WTC11 (cell line): ENCODE measurements at regions not wholly inside any gene's neighbourhood (a gene's known extent, or its start where the extent isn't known, plus 50 kb on each side); places are given as distances from the start of the nearest gene placed in this dataset.

Experiments
- ATAC-seq: fragments of 200-7000 bp; cut with Tn5 transposase; 2 replicates; pipeline ENCODE4 v1.10.0; 2021; ENCODE audit warnings: mild to moderate bottlenecking, moderate library complexity
- CTCF ChIA-PET: fragments of 300-600 bp; sonication (Branson Sonifier 250); formaldehyde crosslinking; loops from one replicate; lab custom pipeline; 2021; ENCODE audit warnings: antibody characterized with exemption; lab: Charles Lee
- POLR2A ChIA-PET: fragments of 350-600 bp; sonication (Branson Sonifier 250); formaldehyde crosslinking; loops from one replicate; lab custom pipeline; 2021; ENCODE audit warnings: antibody characterized with exemption; lab: Charles Lee
- DNase-seq: peaks from one replicate; pipeline ENCODE4 v3.0.0; 2021; ENCODE audit warnings: low spot score
- H3K27ac Mint-ChIP-seq: 2 replicates; pipeline ENCODE4 v1.8.0; 2021; ENCODE audit warnings: mixed read lengths
- H3K27me3 Mint-ChIP-seq: 2 replicates; pipeline ENCODE4 v1.8.0; 2021; ENCODE audit warnings: low read depth, mild to moderate bottlenecking, moderate library complexity, mixed read lengths
- H3K36me3 Mint-ChIP-seq: 2 replicates; pipeline ENCODE4 v1.8.0; 2021; ENCODE audit warnings: mixed read lengths
- H3K4me1 Mint-ChIP-seq: 2 replicates; pipeline ENCODE4 v1.8.0; 2022; ENCODE audit warnings: mixed read lengths
- H3K4me3 Mint-ChIP-seq: 2 replicates; pipeline ENCODE4 v1.8.0; 2021; ENCODE audit warnings: mild to moderate bottlenecking, moderate library complexity, mixed read lengths
- H3K9me3 Mint-ChIP-seq: 2 replicates; pipeline ENCODE4 v1.8.0; 2021; ENCODE audit warnings: mixed read lengths
- AFF4 ChIP-seq: sonication (generic); formaldehyde crosslinking; IDR thresholded peaks from 2 replicates; pipeline ENCODE4 v1.8.1; 2023; ENCODE audit warnings: mild to moderate bottlenecking, missing genetic modification reagents, borderline replicate concordance
- ARID4B ChIP-seq: sonication (generic); formaldehyde crosslinking; IDR thresholded peaks from 2 replicates; pipeline ENCODE4 v1.8.0; 2023; ENCODE audit warnings: missing genetic modification reagents, mild to moderate bottlenecking, borderline replicate concordance
- GABPB1 ChIP-seq: sonication (generic); formaldehyde crosslinking; IDR thresholded peaks from 2 replicates; pipeline ENCODE4 v1.8.1; 2023; ENCODE audit warnings: mild to moderate bottlenecking, missing genetic modification reagents
- HMGA2 ChIP-seq: fragments of 250-450 bp; sonication (Bioruptor Pico); IDR thresholded peaks from 2 replicates; pipeline ENCODE4 v1.4.0; 2021; ENCODE audit warnings: mild to moderate bottlenecking, moderate library complexity
- IRF1 ChIP-seq: sonication (generic); formaldehyde crosslinking; IDR thresholded peaks from 2 replicates; pipeline ENCODE4 v1.8.0; 2023; ENCODE audit warnings: missing genetic modification reagents
- IRF2 ChIP-seq: sonication (generic); formaldehyde crosslinking; IDR thresholded peaks from 2 replicates; pipeline ENCODE4 v1.8.0; 2022; ENCODE audit warnings: low read depth, missing genetic modification reagents, borderline replicate concordance
- JAZF1 ChIP-seq: fragments of 250-450 bp; sonication (Bioruptor Pico); IDR thresholded peaks from 2 replicates; pipeline ENCODE4 v1.9.0; 2021; ENCODE audit warnings: moderate library complexity, mild to moderate bottlenecking, inconsistent platforms
- OVOL2 ChIP-seq: fragments of 250-450 bp; sonication (Bioruptor Pico); IDR thresholded peaks from 2 replicates; pipeline ENCODE4 v1.9.0; 2021; ENCODE audit warnings: mild to moderate bottlenecking, borderline replicate concordance
- RELA ChIP-seq: sonication (generic); formaldehyde crosslinking; IDR thresholded peaks from 2 replicates; pipeline ENCODE4 v1.8.1; 2022; ENCODE audit warnings: missing genetic modification reagents, mild to moderate bottlenecking, borderline replicate concordance
- SP1 ChIP-seq: sonication (generic); formaldehyde crosslinking; conservative IDR thresholded peaks from 2 replicates; pipeline ENCODE4 v1.8.1; 2022; ENCODE audit warnings: missing genetic modification reagents
- TEAD4 ChIP-seq: sonication (generic); formaldehyde crosslinking; IDR thresholded peaks from 2 replicates; pipeline ENCODE4 v1.8.0; 2022; ENCODE audit warnings: mild to moderate bottlenecking, missing genetic modification reagents
- TP53 ChIP-seq: sonication (generic); formaldehyde crosslinking; IDR thresholded peaks from 2 replicates; pipeline ENCODE4 v1.8.1; 2023; ENCODE audit warnings: mild to moderate bottlenecking, missing genetic modification reagents
- ZNF263 ChIP-seq: sonication (generic); formaldehyde crosslinking; IDR thresholded peaks from 2 replicates; pipeline ENCODE4 v1.8.1; 2022; ENCODE audit warnings: low read depth, mild to moderate bottlenecking, moderate library complexity, missing genetic modification reagents
- ZNF317 ChIP-seq: sonication (generic); formaldehyde crosslinking; IDR thresholded peaks from 2 replicates; pipeline ENCODE4 v1.8.1; 2023; ENCODE audit warnings: low read depth, mild to moderate bottlenecking, moderate library complexity, missing genetic modification reagents, borderline replicate concordance
- ZNF512 ChIP-seq: sonication (generic); formaldehyde crosslinking; IDR thresholded peaks from 2 replicates; pipeline ENCODE4 v1.8.1; 2022; ENCODE audit warnings: missing genetic modification reagents, borderline replicate concordance
- ZNF671 ChIP-seq: fragments of 250-450 bp; sonication (Bioruptor Pico); IDR thresholded peaks from 2 replicates; pipeline ENCODE4 v1.8.0; 2021; ENCODE audit warnings: mild to moderate bottlenecking
- TF ChIP-seq, protein P1 (sequence below): sonication (generic); formaldehyde crosslinking; IDR thresholded peaks from 2 replicates; pipeline ENCODE4 v1.8.1; 2022; ENCODE audit warnings: mild to moderate bottlenecking, moderate library complexity, missing genetic modification reagents
- TF ChIP-seq, protein P2 (sequence below): fragments of 250-450 bp; sonication (Bioruptor Pico); IDR thresholded peaks from 2 replicates; pipeline ENCODE4 v1.8.0; 2021; ENCODE audit warnings: mild to moderate bottlenecking
- TF ChIP-seq, protein P3 (sequence below): sonication (generic); formaldehyde crosslinking; conservative IDR thresholded peaks from 2 replicates; pipeline ENCODE4 v1.8.1; 2023; ENCODE audit warnings: mild to moderate bottlenecking, low read depth, missing genetic modification reagents, moderate library complexity

GRCh38 chr18:11290786-11291185 lies 141.4 kb upstream of the PIEZO2 start (continued):
- TF ChIP-seq ARID4B (CRISPR knock-in tag) = no peak
- no peak for TF ChIP-seq TP53 (CRISPR knock-in tag)
- TF ChIP-seq IRF1 (CRISPR knock-in tag) = no peak
- TF ChIP-seq IRF2 (CRISPR knock-in tag) = no peak
- no peak for TF ChIP-seq HMGA2 (CRISPR knock-in tag)
- TF ChIP-seq RELA (CRISPR knock-in tag) = no peak
- TF ChIP-seq, protein P1, sequence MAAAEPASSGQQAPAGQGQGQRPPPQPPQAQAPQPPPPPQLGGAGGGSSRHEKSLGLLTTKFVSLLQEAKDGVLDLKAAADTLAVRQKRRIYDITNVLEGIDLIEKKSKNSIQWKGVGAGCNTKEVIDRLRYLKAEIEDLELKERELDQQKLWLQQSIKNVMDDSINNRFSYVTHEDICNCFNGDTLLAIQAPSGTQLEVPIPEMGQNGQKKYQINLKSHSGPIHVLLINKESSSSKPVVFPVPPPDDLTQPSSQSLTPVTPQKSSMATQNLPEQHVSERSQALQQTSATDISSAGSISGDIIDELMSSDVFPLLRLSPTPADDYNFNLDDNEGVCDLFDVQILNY (CRISPR knock-in tag) = no peak
- TF ChIP-seq GABPB1 (CRISPR knock-in tag) = no peak
- no peak for TF ChIP-seq ZNF512 (CRISPR knock-in tag)
- no peak for TF ChIP-seq ZNF317
- no peak for TF ChIP-seq ZNF263 (CRISPR knock-in tag)
- TF ChIP-seq SP1 (CRISPR knock-in tag) = no peak
- TF ChIP-seq TEAD4 (CRISPR knock-in tag) = no peak
- TF ChIP-seq ZNF671 (CRISPR knock-in tag) = no peak

- Mint-ChIP-seq H3K4me3 (no peak overlapping the region), H3K27me3 (no peaks in the 10 kb centered on the region), H3K27ac (no peak overlapping the region), H3K9me3 (no peaks in the 10 kb centered on the region), H3K4me1 (peaks cover 20% of the 10 kb centered on the region), H3K36me3 (no peaks in the 10 kb centered on the region)
- TF ChIP-seq OVOL2 (no peak), GABPB1 (CRISPR knock-in tag) (no peak), JAZF1 (CRISPR knock-in tag) (no peak), AFF4 (no peak), HMGA2 (CRISPR knock-in tag) (no peak)
- TF ChIP-seq, protein P2, sequence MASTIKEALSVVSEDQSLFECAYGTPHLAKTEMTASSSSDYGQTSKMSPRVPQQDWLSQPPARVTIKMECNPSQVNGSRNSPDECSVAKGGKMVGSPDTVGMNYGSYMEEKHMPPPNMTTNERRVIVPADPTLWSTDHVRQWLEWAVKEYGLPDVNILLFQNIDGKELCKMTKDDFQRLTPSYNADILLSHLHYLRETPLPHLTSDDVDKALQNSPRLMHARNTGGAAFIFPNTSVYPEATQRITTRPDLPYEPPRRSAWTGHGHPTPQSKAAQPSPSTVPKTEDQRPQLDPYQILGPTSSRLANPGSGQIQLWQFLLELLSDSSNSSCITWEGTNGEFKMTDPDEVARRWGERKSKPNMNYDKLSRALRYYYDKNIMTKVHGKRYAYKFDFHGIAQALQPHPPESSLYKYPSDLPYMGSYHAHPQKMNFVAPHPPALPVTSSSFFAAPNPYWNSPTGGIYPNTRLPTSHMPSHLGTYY = no peak
- TF ChIP-seq, protein P3, sequence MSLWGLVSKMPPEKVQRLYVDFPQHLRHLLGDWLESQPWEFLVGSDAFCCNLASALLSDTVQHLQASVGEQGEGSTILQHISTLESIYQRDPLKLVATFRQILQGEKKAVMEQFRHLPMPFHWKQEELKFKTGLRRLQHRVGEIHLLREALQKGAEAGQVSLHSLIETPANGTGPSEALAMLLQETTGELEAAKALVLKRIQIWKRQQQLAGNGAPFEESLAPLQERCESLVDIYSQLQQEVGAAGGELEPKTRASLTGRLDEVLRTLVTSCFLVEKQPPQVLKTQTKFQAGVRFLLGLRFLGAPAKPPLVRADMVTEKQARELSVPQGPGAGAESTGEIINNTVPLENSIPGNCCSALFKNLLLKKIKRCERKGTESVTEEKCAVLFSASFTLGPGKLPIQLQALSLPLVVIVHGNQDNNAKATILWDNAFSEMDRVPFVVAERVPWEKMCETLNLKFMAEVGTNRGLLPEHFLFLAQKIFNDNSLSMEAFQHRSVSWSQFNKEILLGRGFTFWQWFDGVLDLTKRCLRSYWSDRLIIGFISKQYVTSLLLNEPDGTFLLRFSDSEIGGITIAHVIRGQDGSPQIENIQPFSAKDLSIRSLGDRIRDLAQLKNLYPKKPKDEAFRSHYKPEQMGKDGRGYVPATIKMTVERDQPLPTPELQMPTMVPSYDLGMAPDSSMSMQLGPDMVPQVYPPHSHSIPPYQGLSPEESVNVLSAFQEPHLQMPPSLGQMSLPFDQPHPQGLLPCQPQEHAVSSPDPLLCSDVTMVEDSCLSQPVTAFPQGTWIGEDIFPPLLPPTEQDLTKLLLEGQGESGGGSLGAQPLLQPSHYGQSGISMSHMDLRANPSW (CRISPR knock-in tag) = no peak
- POLR2A ChIA-PET = no interaction called here
- no peak for DNase-seq
- CTCF ChIA-PET = interaction anchor here (1.5 to 2.5 kb wide), 2 partner anchors 21 to 264 kb away, joined by 5 to 9 read pairs; no protein-coding TSS in a partner anchor
- no peak for ATAC-seq
These were observed 139.9 kb upstream of the PIEZO2 start for GRCh38 chr18:11289248-11289647.
